ENCODE measurements at regions not wholly inside any gene's neighbourhood (a gene's known extent, or its start where the extent isn't known, plus 50 kb on each side); places are given as distances from the start of the nearest gene placed in this dataset.

DNA sequence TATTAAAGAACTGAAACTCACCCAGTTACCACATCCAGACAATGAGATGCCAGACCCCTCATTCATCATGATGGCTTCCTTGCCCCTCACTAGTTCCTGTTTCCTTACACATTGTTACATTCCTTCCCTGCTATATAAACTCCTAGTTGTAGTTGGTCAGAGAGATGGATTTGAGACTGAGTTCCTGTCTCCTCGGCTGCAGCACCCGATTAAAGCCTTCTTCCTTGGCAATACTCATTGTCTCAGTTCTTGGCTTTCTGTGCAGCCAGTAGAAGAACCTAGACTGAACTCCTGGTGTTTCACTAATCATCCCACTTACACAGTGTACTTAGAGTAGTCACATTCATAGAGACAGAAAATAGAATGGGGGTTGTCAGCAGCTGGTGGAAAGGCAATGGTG is 324.7 kb downstream of the TRIML1 start:
- Histone ChIP-seq H3K36me3 (no peaks in the 10 kb centered on the region), H3K9me3 (peaks cover 0 to 9% (median 0%) of the 10 kb centered on the region in 3 donors), H3K27me3 (no peaks in the 10 kb centered on the region), H3K4me3 (no peak overlapping the region), H3K4me1 (no peaks in the 10 kb centered on the region), H3K27ac (no peak overlapping the region)
- no peak for ATAC-seq
- TF ChIP-seq POLR2A (IDR thresholded peaks at IDR 0.05) (no peak), POLR2AphosphoS5 (IDR thresholded peaks at IDR 0.05) (no peak), EP300 (IDR thresholded peaks at IDR 0.05) (no peak)
- TF ChIP-seq, protein P1, sequence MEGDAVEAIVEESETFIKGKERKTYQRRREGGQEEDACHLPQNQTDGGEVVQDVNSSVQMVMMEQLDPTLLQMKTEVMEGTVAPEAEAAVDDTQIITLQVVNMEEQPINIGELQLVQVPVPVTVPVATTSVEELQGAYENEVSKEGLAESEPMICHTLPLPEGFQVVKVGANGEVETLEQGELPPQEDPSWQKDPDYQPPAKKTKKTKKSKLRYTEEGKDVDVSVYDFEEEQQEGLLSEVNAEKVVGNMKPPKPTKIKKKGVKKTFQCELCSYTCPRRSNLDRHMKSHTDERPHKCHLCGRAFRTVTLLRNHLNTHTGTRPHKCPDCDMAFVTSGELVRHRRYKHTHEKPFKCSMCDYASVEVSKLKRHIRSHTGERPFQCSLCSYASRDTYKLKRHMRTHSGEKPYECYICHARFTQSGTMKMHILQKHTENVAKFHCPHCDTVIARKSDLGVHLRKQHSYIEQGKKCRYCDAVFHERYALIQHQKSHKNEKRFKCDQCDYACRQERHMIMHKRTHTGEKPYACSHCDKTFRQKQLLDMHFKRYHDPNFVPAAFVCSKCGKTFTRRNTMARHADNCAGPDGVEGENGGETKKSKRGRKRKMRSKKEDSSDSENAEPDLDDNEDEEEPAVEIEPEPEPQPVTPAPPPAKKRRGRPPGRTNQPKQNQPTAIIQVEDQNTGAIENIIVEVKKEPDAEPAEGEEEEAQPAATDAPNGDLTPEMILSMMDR (IDR thresholded peaks at IDR 0.05) = no peak
- WGBS, 2 donors (ENCODE audit: low coverage in 1 of 2) = 67% methylated on average over 1 of the region's 2 CpGs; no CpG with 5 or more reads in 1 of the 2 donors

GRCh38 chr4:188466001-188466400 is 326.8 kb downstream of the TRIML1 start:
- Histone ChIP-seq H3K27ac (no peak overlapping the region), H3K4me1 (no peaks in the 10 kb centered on the region), H3K4me3 (no peak overlapping the region), H3K36me3 (no peaks in the 10 kb centered on the region), H3K9me3 (peaks cover 0 to 9% (median 0%) of the 10 kb centered on the region in 3 donors), H3K27me3 (no peaks in the 10 kb centered on the region)
- WGBS, 2 donors (ENCODE audit: low coverage in 1 of 2) = 27 to 57% methylated on average over 1 of the region's 1 CpG
- TF ChIP-seq, protein P1 (IDR thresholded peaks at IDR 0.05) = no peak
- TF ChIP-seq POLR2AphosphoS5 (IDR thresholded peaks at IDR 0.05) = no peak
- no peak for TF ChIP-seq POLR2A (IDR thresholded peaks at IDR 0.05)
- TF ChIP-seq EP300 (IDR thresholded peaks at IDR 0.05) = no peak
- ATAC-seq = no peak

DNA sequence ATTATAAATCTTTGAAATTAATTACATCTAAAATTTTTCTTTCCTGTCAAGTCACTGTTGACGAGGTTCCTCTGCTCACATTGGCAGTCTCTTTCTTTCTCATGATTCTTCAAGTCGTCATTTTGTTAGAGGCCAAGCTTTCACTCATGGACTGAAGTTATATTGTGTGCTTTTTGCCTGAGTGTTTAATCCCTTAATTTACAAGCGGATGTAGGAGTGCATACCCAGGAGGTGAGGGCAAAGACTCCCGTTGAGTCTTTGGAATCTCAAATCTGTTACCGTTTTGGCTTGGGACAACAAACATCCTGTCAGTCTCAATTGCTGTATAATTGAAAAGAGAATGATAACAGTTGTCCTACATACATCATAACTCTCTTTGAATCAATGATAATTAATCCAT is 345.0 kb downstream of the TRIML1 start:
- TF ChIP-seq POLR2A (IDR thresholded peaks at IDR 0.05) (no peak), POLR2AphosphoS5 (IDR thresholded peaks at IDR 0.05) (no peak), EP300 (IDR thresholded peaks at IDR 0.05) (no peak)
- TF ChIP-seq, protein P1 (IDR thresholded peaks at IDR 0.05) = no peak
- no peak overlapping the region for H3K4me3 ChIP-seq
- no peaks in the 10 kb centered on the region for H3K4me1 ChIP-seq
- H3K9me3 ChIP-seq = no peaks in the 10 kb centered on the region
- no peaks in the 10 kb centered on the region for H3K27me3 ChIP-seq
- 42 to 55% methylated on average over 5 of the region's 5 CpGs for WGBS, 2 donors (ENCODE audit: low coverage in 1 of 2)
- no peak for ATAC-seq
- H3K36me3 ChIP-seq = no peaks in the 10 kb centered on the region
- H3K27ac ChIP-seq = no peak overlapping the region

- H3K4me1 ChIP-seq = no peaks in the 10 kb centered on the region
- WGBS, 2 donors (ENCODE audit: low coverage in 1 of 2) = 40 to 49% methylated on average over 3 to 4 of the region's 5 CpGs
- no peak for ATAC-seq
- H3K9me3 ChIP-seq = no peaks in the 10 kb centered on the region
- H3K36me3 ChIP-seq = no peaks in the 10 kb centered on the region
- no peak overlapping the region for H3K27ac ChIP-seq
- no peak overlapping the region for H3K4me3 ChIP-seq
- H3K27me3 ChIP-seq = no peaks in the 10 kb centered on the region
- TF ChIP-seq POLR2A (IDR thresholded peaks at IDR 0.05) = no peak
- TF ChIP-seq EP300 (IDR thresholded peaks at IDR 0.05) = no peak
- TF ChIP-seq POLR2AphosphoS5 (IDR thresholded peaks at IDR 0.05) = no peak
- TF ChIP-seq, protein P1 (IDR thresholded peaks at IDR 0.05) = no peak
Observed at GRCh38 chr4:188485906-188486305, 346.7 kb downstream of the TRIML1 start.

- WGBS, 2 donors (ENCODE audit: low coverage in 1 of 2) = 33 to 44% methylated on average over 6 of the region's 6 CpGs
- TF ChIP-seq POLR2A (IDR thresholded peaks at IDR 0.05) (no peak), EP300 (IDR thresholded peaks at IDR 0.05) (no peak), POLR2AphosphoS5 (IDR thresholded peaks at IDR 0.05) (no peak)
- TF ChIP-seq, protein P1 (IDR thresholded peaks at IDR 0.05) = no peak
Observed at GRCh38 chr4:188492886-188493285, 353.6 kb downstream of the TRIML1 start.

More at GRCh38 chr4:188492886-188493285, 353.6 kb downstream of the TRIML1 start:
- H3K27ac ChIP-seq = no peak overlapping the region
- no peaks in the 10 kb centered on the region for H3K27me3 ChIP-seq
- peaks cover 0 to 20% (median 0%) of the 10 kb centered on the region in 3 donors for H3K9me3 ChIP-seq
- H3K36me3 ChIP-seq = no peaks in the 10 kb centered on the region
- no peaks in the 10 kb centered on the region for H3K4me1 ChIP-seq
- no peak for ATAC-seq
- no peak overlapping the region for H3K4me3 ChIP-seq

Data from gastroesophageal sphincter (tissue), 4 donors.